CMK (cell line): ENCODE measurements at regions not wholly inside any gene's neighbourhood (a gene's known extent, or its start where the extent isn't known, plus 50 kb on each side); places are given as distances from the start of the nearest gene placed in this dataset.
"Not testable (repeated sequence)": the region's sequence is repeated elsewhere in the genome, so short reads cannot be mapped to it uniquely, and the experiment has no call there.

Source experiments
- DNase-seq: peaks from one replicate; pipeline ENCODE4 v3.0.0-alpha.2; 2010; ENCODE audit warnings: low read depth

DNA sequence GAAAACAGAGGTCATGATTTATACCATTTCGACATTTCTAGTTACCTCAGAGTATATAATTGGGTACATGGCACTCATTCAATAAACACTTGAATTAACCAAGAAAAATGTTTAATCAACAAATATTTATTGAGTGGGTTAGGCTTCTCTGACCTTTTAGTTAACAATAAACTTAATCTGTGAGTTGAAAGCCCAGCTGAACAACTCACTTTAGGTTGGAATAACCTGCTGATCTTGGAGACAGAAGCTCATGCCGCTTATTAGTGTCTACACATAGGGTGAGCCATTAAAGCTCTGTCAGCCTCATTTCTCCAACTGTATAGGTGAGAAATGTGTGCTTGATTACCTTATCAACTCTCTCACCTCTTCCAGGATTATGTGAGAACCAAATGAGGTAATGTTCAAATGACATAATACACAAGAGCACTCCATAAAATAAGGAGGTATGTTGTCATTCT lies 98.2 kb upstream of the DTNBP1 start:
- no peak for DNase-seq

GRCh38 chr6:15758631-15759215 lies 95.9 kb upstream of the DTNBP1 start:
- no peak for DNase-seq

GRCh38 chr6:15755526-15755925 lies 92.7 kb upstream of the DTNBP1 start:
- no peak for DNase-seq

- no peak for DNase-seq
Observed at GRCh38 chr6:15754706-15755079, 91.9 kb upstream of the DTNBP1 start.

- peak; percentile 7 for DNase-seq
Observed at GRCh38 chr6:15754035-15754705, 91.3 kb upstream of the DTNBP1 start.

- no peak for DNase-seq
Observed at GRCh38 chr6:15752820-15753219, 90.0 kb upstream of the DTNBP1 start.

- no peak for DNase-seq
Observed at GRCh38 chr6:15751721-15752350, 89.0 kb upstream of the DTNBP1 start.

GRCh38 chr6:15748341-15748740 lies 85.5 kb upstream of the DTNBP1 start:
- DNase-seq, result no peak

DNA sequence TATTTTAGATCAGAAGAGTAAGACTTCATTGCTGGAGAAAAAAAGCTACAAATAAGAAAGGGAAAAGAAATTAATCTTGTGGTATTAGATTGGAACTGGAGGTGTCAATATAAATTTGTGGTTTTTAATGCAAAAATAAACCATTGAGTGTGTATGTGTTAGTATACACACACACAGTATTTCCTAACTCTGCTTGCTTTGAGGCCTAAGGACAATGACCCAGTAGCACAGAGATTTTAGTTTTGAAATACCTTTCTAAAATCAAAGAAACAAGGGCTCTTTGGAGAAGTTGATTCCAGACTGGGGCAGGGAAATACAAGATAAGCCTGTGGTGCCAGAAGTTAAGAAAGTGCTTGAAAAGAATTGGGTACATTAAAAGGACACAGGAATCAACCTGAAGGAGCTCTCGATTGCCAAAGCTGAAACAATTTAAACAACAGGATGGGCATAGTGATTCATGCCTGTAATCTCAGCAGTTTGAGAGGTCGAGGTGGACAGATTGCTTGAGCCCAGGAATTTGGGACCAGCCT lies 84.6 kb upstream of the DTNBP1 start:
- DNase-seq, result no peak

- DNase-seq, result no peak
Observed at GRCh38 chr6:15745781-15746180, 83.0 kb upstream of the DTNBP1 start.

- peak; percentile 39 for DNase-seq
Observed at GRCh38 chr6:15744818-15745402, 82.1 kb upstream of the DTNBP1 start.

DNA sequence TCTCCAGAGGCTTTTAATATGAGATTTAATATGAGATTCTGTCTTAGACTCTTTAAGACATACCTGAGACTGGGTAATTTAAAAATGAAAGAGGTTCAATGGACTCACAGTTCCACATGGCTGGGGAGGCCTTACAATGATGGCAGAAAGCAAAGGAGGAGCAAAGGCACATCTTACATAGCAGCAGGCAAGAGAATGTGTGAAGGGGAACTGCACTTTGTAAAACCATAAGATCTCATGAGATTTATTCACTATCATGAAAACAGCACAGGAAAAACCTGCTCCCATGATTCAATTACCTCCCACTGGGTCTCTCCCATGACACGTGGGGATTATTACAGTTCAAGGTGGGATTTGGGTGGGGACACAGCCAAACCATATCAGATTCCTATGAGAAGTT lies 79.2 kb upstream of the DTNBP1 start:
- not testable (repeated sequence) for DNase-seq

DNA sequence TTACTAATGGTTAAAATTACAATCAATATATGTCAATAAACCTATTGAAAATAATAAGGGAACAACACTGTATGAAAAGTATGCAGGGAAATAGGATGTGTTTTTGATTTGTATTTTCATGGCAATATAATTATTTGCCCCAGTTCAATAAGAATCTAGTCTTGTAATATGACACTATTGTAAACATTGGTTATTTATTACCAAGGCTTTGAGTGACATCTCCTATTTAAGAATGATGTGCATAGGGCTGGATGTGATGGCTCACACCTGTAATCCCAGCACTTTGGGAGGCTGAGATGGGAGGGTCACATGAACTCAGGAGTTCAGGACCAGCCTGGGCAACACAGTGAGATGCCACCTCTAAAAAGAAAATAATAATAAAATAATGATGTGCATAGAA lies 78.6 kb upstream of the DTNBP1 start:
- DNase-seq, result no peak

- no peak for DNase-seq
Observed at GRCh38 chr6:15739867-15740266, 77.0 kb upstream of the DTNBP1 start.

DNA sequence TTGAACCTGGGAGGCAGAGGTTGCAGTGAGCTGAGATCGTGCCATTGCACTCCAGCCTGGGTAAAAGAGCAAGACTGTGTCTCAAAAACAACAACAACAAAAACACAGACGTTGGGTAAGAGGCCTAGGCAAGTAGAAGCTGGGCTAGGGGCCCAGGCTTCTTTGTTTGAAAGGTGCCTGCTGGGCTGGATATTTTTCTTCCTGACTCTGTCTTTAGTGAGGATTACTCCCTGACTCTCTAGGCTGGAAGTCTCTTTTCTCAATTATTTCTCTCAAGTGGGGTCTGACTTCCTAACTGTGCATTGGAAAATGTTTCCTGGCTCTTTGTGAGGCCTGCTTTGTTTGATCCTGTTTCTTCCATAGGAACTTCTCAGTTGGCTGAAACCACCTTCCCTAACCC lies 76.5 kb upstream of the DTNBP1 start:
- no peak for DNase-seq

DNA sequence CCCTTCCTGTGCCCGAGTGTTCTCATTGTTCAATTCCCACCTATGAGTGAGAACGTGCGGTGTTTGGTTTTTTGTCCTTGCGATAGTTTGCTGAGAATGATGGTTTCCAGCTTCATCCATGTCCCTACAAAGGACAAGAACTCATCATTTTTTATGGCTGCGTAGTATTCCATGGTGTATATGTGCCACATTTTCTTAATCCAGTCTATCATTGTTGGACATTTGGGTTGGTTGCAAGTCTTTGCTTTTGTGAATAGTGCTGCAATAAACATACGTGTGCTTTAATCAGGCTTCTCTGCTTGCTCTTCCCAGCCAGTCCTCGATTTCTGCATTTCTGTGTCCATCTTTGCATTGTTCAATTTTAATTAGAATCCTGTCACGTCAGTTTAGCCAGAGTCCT lies 75.4 kb upstream of the DTNBP1 start:
- not testable (repeated sequence) for DNase-seq

DNA sequence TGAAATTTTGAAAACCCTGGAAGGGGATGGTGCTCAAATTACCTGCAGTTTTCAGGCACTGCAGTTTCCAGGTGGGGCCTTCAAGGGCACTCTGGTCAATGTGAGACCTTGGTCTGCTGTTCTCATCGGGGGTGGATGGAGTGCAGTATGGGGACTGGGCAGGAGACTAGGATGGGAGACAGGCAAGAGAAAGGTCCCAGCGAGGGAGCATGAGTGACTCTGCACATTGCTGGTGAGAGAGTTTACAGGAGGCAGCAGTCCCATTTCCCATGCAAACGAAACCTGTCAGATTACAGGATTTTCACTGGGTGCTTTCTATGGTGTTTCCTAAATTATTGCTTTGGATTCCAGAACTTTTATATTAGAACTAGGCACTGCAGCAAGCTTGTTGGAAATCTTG lies 73.5 kb upstream of the DTNBP1 start:
- no peak for DNase-seq

- DNase-seq, result no peak
Observed at GRCh38 chr6:15735567-15736265, 72.9 kb upstream of the DTNBP1 start.

DNA sequence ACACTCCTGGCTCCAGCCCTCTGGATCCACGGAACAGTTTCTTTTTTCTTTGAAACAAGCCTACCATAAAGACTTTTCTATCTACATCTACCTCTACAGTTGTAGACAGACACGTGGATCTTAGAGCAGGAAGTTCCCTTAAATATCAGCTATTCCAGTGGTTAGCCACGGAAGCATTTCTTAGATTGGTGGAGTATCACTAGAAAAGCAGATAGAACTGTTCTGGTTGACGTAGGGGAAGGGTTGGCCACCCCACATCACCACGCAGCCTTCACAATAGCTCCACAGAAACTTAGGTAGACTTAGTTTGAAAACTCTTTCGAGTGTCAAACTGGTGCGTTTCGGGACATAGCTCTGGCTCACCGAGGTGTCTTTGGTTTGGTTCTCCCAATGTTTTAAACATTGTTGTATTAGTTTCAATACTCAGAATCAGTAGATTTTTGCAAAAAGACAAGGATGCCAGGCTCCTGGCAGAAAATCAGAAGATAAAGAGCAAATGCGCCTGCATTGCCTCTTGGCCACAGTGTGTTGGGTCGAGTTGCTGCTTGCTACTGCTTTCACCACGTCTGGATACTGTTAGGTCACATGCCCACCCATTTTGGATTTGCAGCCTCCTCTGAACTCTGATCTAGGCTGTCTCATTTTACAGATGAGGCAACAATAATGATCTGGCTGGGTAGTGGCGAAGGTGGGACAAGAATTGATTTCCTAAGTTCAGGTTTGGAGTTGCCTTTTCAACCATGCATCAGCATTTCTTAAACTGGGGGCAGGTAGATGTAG lies 71.5 kb upstream of the DTNBP1 start:
- DNase-seq, result no peak

DNA sequence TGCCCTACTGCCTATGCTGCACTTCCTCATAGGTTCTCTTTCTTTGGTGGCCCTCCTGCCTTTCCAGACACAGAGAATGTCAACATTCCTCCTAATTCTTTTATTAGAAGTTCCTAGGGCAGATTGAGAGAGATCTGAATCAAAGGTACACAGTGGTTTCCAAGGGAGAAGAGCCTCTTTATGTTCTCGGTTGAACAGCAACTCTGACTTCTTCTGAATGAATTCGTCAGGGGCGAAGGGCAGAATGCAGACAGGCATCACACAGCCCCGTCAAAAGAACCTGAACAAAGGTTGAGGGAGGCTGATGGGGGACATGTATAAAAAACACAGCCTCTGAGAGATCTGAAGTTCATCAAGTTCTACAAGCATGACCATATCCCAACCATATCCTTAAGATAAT lies 68.1 kb upstream of the DTNBP1 start:
- no peak for DNase-seq

DNA sequence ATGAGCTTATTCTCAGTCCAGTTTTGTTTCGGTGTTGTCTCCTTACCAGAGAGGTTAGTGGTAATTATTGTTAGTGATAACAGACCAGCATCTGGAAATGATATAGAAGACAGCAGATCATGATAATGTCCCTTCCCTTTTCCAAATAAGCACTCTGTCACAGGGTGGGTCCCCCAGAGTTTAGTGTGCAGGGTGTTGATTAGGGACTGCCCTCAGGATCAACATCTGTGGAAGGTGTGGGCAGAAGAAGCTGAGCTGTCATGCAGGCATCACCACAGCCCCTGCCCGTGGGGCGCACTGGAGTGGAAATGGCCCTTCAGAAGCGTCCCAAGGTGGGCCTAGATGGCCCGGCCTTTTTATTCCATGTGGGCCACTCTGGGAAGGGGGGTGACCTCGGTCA lies 67.6 kb upstream of the DTNBP1 start:
- no peak for DNase-seq

GRCh38 chr6:15722731-15723130 lies 59.9 kb upstream of the DTNBP1 start:
- no peak for DNase-seq
